ENCODE measurements at regions not wholly inside any gene's neighbourhood (a gene's known extent, or its start where the extent isn't known, plus 50 kb on each side); places are given as distances from the start of the nearest gene placed in this dataset.

DNA sequence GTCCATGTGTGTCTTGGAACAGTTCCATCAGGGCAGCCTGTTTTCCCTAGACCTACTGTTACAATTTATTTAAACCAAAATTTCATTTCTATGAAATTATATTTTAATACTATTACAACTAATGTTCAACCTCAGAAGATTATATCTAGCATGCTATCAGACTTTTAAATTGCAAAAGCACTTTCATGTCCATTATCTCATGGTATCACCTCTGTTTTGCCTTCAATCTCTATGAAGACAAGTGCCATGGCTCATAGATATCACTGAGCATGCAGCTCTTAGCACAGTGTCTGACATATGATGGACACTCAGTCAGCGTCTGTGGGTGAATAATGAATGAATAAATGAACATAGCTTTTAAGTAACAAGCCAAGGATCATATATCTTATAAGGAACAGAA is 288.8 kb downstream of the RAD51AP2 start:
- H3K4me1 ChIP-seq (ENCODE audit: low read length) = no peaks in the 10 kb centered on the region
- H3K36me3 ChIP-seq (replicated peaks; ENCODE audit: insufficient read depth, low read length) = no peaks in the 10 kb centered on the region
- no peak overlapping the region for H2AFZ ChIP-seq (ENCODE audit: low read length)
- H3K4me3 ChIP-seq (ENCODE audit: low read length) = no peak overlapping the region
- no peak overlapping the region for H3K27ac ChIP-seq (ENCODE audit: low read length)
- H3K79me2 ChIP-seq (ENCODE audit: low read length) = no peaks in the 10 kb centered on the region
- H3K27me3 ChIP-seq (replicated peaks; ENCODE audit: insufficient read depth, low read length) = no peaks in the 10 kb centered on the region
- TF ChIP-seq EZH2 (optimal IDR thresholded peaks at IDR 0.05; ENCODE audit: low read depth, low read length) (no peak), EZH2phosphoT487 (IDR thresholded peaks at IDR 0.05; ENCODE audit: low read length) (no peak)
- TF ChIP-seq, protein P1, sequence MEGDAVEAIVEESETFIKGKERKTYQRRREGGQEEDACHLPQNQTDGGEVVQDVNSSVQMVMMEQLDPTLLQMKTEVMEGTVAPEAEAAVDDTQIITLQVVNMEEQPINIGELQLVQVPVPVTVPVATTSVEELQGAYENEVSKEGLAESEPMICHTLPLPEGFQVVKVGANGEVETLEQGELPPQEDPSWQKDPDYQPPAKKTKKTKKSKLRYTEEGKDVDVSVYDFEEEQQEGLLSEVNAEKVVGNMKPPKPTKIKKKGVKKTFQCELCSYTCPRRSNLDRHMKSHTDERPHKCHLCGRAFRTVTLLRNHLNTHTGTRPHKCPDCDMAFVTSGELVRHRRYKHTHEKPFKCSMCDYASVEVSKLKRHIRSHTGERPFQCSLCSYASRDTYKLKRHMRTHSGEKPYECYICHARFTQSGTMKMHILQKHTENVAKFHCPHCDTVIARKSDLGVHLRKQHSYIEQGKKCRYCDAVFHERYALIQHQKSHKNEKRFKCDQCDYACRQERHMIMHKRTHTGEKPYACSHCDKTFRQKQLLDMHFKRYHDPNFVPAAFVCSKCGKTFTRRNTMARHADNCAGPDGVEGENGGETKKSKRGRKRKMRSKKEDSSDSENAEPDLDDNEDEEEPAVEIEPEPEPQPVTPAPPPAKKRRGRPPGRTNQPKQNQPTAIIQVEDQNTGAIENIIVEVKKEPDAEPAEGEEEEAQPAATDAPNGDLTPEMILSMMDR (IDR thresholded peaks at IDR 0.05; ENCODE audit: low read length) = no peak
- no peaks in the 10 kb centered on the region for H4K20me1 ChIP-seq (ENCODE audit: insufficient read depth, low read length)
- no peak for DNase-seq
- H3K9me2 ChIP-seq (replicated peaks; ENCODE audit: insufficient read depth, low read length) = no peaks in the 10 kb centered on the region
- H3K9ac ChIP-seq (ENCODE audit: low read length) = no peak overlapping the region
- H3K4me2 ChIP-seq (ENCODE audit: low read depth, low read length) = no peak overlapping the region
- H3F3A ChIP-seq (ENCODE audit: insufficient read depth, low read length) = no peaks in the 10 kb centered on the region
- H3K9me3 ChIP-seq (replicated peaks; ENCODE audit: insufficient read depth, low read length) = no peaks in the 10 kb centered on the region

DNA sequence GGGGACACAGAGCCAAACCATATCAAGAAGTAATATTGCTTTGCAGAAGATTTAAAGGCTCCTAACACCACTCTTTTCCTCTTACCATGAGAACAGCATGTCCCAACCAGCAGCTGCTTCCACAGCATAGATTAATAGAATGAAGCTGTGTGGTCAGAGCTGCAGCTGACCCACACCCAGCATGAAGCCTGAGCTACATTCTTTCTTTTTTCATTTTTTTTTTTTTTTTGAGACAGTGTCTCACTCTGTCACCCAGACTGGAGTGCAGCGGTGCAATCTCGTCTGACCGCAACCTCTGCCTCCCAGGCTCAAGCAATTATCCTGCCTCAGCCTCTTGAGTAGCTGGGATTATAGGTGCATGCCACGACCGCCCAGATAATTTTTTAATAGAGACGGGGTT is 289.8 kb downstream of the RAD51AP2 start:
- no peak overlapping the region for H3K4me3 ChIP-seq (ENCODE audit: low read length)
- no peaks in the 10 kb centered on the region for H3F3A ChIP-seq (ENCODE audit: insufficient read depth, low read length)
- H3K79me2 ChIP-seq (ENCODE audit: low read length) = no peaks in the 10 kb centered on the region
- no peak overlapping the region for H3K4me2 ChIP-seq (ENCODE audit: low read depth, low read length)
- no peak overlapping the region for H2AFZ ChIP-seq (ENCODE audit: low read length)
- H3K9me2 ChIP-seq (replicated peaks; ENCODE audit: insufficient read depth, low read length) = no peaks in the 10 kb centered on the region
- no peaks in the 10 kb centered on the region for H3K9me3 ChIP-seq (replicated peaks; ENCODE audit: insufficient read depth, low read length)
- H3K36me3 ChIP-seq (replicated peaks; ENCODE audit: insufficient read depth, low read length) = no peaks in the 10 kb centered on the region
- H3K27ac ChIP-seq (ENCODE audit: low read length) = no peak overlapping the region
- TF ChIP-seq EZH2 (optimal IDR thresholded peaks at IDR 0.05; ENCODE audit: low read depth, low read length) (no peak), EZH2phosphoT487 (IDR thresholded peaks at IDR 0.05; ENCODE audit: low read length) (no peak)
- TF ChIP-seq, protein P1 (IDR thresholded peaks at IDR 0.05; ENCODE audit: low read length) = no peak
- DNase-seq = no peak
- no peaks in the 10 kb centered on the region for H3K27me3 ChIP-seq (replicated peaks; ENCODE audit: insufficient read depth, low read length)
- H3K9ac ChIP-seq (ENCODE audit: low read length) = no peak overlapping the region
- no peaks in the 10 kb centered on the region for H3K4me1 ChIP-seq (ENCODE audit: low read length)
- no peaks in the 10 kb centered on the region for H4K20me1 ChIP-seq (ENCODE audit: insufficient read depth, low read length)

DNA sequence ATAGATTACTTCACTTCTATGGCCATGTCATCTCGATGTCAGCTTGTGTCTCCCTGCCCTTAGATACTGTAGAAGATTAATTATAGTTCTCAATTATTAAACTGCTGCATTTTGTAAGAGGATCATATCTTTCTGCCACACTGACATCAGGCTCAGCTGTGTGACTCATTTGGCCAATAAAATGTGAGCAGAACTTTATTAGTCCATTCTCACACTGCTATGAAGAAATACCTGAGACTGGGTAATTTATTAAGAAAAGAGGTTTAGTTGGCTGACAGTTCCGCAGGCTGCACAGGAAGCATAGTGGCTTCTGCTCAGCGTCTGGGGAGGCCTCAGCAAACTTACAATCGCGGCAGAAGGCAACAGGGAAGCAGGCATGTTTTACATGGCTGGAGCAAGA is 290.4 kb downstream of the RAD51AP2 start:
- Histone ChIP-seq H3K79me2 (ENCODE audit: low read length) (no peaks in the 10 kb centered on the region), H3K27me3 (replicated peaks; ENCODE audit: insufficient read depth, low read length) (no peaks in the 10 kb centered on the region), H3K9me2 (replicated peaks; ENCODE audit: insufficient read depth, low read length) (no peaks in the 10 kb centered on the region), H3K9me3 (replicated peaks; ENCODE audit: insufficient read depth, low read length) (no peaks in the 10 kb centered on the region), H4K20me1 (ENCODE audit: insufficient read depth, low read length) (no peaks in the 10 kb centered on the region), H3K27ac (ENCODE audit: low read length) (no peak overlapping the region), H3K4me1 (ENCODE audit: low read length) (no peaks in the 10 kb centered on the region), H3K36me3 (replicated peaks; ENCODE audit: insufficient read depth, low read length) (no peaks in the 10 kb centered on the region), H2AFZ (ENCODE audit: low read length) (no peak overlapping the region), H3K9ac (ENCODE audit: low read length) (no peak overlapping the region), H3K4me3 (ENCODE audit: low read length) (no peak overlapping the region), H3K4me2 (ENCODE audit: low read depth, low read length) (no peak overlapping the region), H3F3A (ENCODE audit: insufficient read depth, low read length) (no peaks in the 10 kb centered on the region)
- no peak for DNase-seq
- no peak for TF ChIP-seq EZH2phosphoT487 (IDR thresholded peaks at IDR 0.05; ENCODE audit: low read length)
- TF ChIP-seq, protein P1 (IDR thresholded peaks at IDR 0.05; ENCODE audit: low read length) = no peak
